A673 (cell line): ENCODE measurements at regions not wholly inside any gene's neighbourhood (a gene's known extent, or its start where the extent isn't known, plus 50 kb on each side); places are given as distances from the start of the nearest gene placed in this dataset.

Source experiments
- BruUV-seq: library from RNA; stranded (reverse); fragments of 400-500 nt; replicated peaks from 2 replicates; lab custom pipeline; 2021; lab: Mats Ljungman, UMichigan
- CTCF ChIA-PET: fragments of 300-600 bp; sonication (Branson Sonifier 250); formaldehyde crosslinking; loops from one replicate; lab custom pipeline; 2022; ENCODE audit warnings: antibody characterized with exemption; lab: Charles Lee
- POLR2A ChIA-PET: fragments of 300-600 bp; sonication (Branson Sonifier 250); formaldehyde crosslinking; loops from one replicate; lab custom pipeline; 2022; ENCODE audit warnings: antibody characterized with exemption; ENCODE audit not compliant: low non-redundant PET; lab: Charles Lee
- DNase-seq: peaks from one replicate; pipeline ENCODE4 v3.0.0-alpha.2; 2015; ENCODE audit warnings: low spot score
- H3K27ac ChIP-seq: fragments of 200-600 bp; sonication (generic); 2 replicates; pipeline ENCODE4 v1.5.1; 2016; ENCODE audit warnings: mixed run types, low read depth, mild to moderate bottlenecking, mixed read lengths, antibody characterized with exemption, low read length; ENCODE audit not compliant: poor library complexity, severe bottlenecking
- H3K27me3 ChIP-seq: fragments of 200-600 bp; sonication (generic); replicated peaks from 2 replicates; pipeline ENCODE4 v1.6.1; 2017; ENCODE audit warnings: mixed run types, low read depth, mild to moderate bottlenecking, mixed read lengths, antibody characterized with exemption, low read length; ENCODE audit not compliant: insufficient read depth, poor library complexity
- H3K36me3 ChIP-seq: fragments of 200-600 bp; sonication (generic); 2 replicates; pipeline ENCODE4 v1.6.1; 2016; ENCODE audit warnings: mixed run types, mild to moderate bottlenecking, mixed read lengths, antibody characterized with exemption, low read length; ENCODE audit not compliant: insufficient read depth, poor library complexity, severe bottlenecking
- H3K4me1 ChIP-seq: fragments of 200-600 bp; sonication (generic); 2 replicates; pipeline ENCODE4 v1.6.1; 2017; ENCODE audit warnings: mixed run types, mild to moderate bottlenecking, mixed read lengths, antibody characterized with exemption, low read length; ENCODE audit not compliant: insufficient read depth, poor library complexity, severe bottlenecking
- H3K4me3 ChIP-seq: fragments of 200-600 bp; sonication (generic); 2 replicates; pipeline ENCODE4 v1.5.1; 2016; ENCODE audit warnings: low read depth, mixed run types, mild to moderate bottlenecking, mixed read lengths, low read length; ENCODE audit not compliant: poor library complexity, severe bottlenecking
- H3K9me3 ChIP-seq: fragments of 200-600 bp; sonication (generic); 2 replicates; pipeline ENCODE4 v1.6.1; 2016; ENCODE audit warnings: mixed run types, low read depth, mild to moderate bottlenecking, mixed read lengths, antibody characterized with exemption, low read length; ENCODE audit not compliant: poor library complexity, severe bottlenecking
- EZH2 ChIP-seq: fragments of 200-600 bp; sonication (generic); IDR thresholded peaks from 2 replicates; pipeline ENCODE4 v1.6.1; 2017; ENCODE audit warnings: borderline replicate concordance, low read depth, mild to moderate bottlenecking, mixed read lengths, antibody characterized with exemption, low read length; ENCODE audit not compliant: poor library complexity, severe bottlenecking
- intact Hi-C: fragments of 100-400 bp; cut with micrococcal nuclease; formaldehyde crosslinking; loops from one replicate; pipeline ENCODE4 v1.10.0; 2022; ENCODE audit not compliant: unreplicated experiment
- TF ChIP-seq, protein P1 (sequence below): fragments of 300-800, 200-600 bp; sonication (generic); conservative IDR thresholded peaks from 2 replicates; pipeline ENCODE4 v1.5.1; 2017; ENCODE audit warnings: low read depth, mild to moderate bottlenecking, antibody characterized with exemption, low read length, moderate library complexity, mixed read lengths

DNA sequence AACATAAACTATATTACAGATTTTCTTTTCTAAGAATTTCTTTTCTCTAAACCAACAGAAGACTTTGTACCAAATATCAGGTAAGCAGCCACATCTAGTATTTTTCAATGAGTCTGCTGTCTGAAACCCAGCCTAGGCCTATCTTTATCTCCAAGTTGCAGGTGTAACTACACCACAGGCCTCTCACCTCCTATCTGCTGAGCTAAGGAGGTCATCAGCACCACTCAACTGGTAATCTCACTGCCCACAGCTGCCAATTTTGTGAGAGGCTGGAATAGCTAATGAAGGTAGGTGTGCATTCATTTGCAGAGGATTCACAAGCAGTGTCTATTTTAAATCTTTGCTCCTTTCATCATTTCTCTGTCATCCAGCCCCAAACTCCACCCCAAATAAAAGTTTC is 584.8 kb downstream of the HDGFL1 start:
- ChIA-PET CTCF (no interaction called here), POLR2A (no interaction called here)
- intact Hi-C loops: no loop called here
- DNase-seq: no peak
- Histone ChIP-seq H3K27ac (no peak overlapping the region), H3K9me3 (no peaks in the 10 kb centered on the region), H3K36me3 (no peaks in the 10 kb centered on the region), H3K27me3 (no peaks in the 10 kb centered on the region), H3K4me3 (no peak overlapping the region), H3K4me1 (no peaks in the 10 kb centered on the region)
- TF ChIP-seq, protein P1, sequence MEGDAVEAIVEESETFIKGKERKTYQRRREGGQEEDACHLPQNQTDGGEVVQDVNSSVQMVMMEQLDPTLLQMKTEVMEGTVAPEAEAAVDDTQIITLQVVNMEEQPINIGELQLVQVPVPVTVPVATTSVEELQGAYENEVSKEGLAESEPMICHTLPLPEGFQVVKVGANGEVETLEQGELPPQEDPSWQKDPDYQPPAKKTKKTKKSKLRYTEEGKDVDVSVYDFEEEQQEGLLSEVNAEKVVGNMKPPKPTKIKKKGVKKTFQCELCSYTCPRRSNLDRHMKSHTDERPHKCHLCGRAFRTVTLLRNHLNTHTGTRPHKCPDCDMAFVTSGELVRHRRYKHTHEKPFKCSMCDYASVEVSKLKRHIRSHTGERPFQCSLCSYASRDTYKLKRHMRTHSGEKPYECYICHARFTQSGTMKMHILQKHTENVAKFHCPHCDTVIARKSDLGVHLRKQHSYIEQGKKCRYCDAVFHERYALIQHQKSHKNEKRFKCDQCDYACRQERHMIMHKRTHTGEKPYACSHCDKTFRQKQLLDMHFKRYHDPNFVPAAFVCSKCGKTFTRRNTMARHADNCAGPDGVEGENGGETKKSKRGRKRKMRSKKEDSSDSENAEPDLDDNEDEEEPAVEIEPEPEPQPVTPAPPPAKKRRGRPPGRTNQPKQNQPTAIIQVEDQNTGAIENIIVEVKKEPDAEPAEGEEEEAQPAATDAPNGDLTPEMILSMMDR: no peak
- no peak for TF ChIP-seq EZH2
- no TSS peak for BruUV-seq

DNA sequence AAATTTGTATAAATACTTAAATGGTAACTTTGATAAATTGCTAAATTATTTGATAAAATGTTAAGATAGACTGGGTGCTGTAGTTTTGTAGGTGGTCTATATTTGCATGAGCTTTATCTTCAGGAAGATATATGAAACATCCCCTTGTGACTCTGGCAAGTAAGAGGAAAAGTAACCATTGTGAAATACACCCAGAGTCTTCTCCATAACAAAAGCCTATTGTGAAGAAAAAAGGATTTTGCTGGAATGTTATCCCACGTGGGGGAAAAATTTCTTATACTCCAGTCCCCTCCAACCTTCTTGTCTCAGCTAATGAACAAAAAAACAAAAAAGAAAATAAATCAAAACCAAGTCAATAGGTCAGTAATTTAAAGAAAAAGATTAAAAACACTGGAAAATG is 600.7 kb downstream of the HDGFL1 start:
- BruUV-seq: no TSS peak
- TF ChIP-seq EZH2: no peak
- DNase-seq: no peak
- no peaks in the 10 kb centered on the region for H3K27me3 ChIP-seq
- H3K27ac ChIP-seq: no peak overlapping the region
- POLR2A ChIA-PET: no interaction called here
- peaks cover 10% of the 10 kb centered on the region for H3K9me3 ChIP-seq
- intact Hi-C loops: no loop called here
- no peak overlapping the region for H3K4me3 ChIP-seq
- no peaks in the 10 kb centered on the region for H3K36me3 ChIP-seq
- H3K4me1 ChIP-seq: peaks cover 5% of the 10 kb centered on the region
- CTCF ChIA-PET: no interaction called here

DNA sequence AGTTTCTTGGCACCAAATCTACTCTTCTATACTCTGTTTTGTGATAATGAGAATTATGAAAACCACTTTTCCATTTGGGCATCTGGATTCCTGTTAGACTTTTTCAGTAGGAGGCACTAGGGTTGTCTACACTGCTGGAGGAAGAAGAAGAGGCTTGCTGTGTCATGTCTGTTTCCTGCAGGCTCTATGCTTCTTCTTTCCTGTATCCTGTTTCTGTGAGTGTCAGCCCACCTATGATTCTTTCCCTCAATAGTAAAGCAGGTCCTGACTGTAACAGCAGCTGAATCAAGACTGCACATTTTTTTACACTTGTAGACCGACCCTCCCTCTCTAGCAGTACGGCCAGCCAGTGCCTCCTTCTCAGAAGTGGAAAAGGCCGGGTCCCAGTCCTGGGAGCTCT is 603.9 kb downstream of the HDGFL1 start:
- TF ChIP-seq, protein P1: no peak
- no peak for TF ChIP-seq EZH2
- ChIA-PET POLR2A (no interaction called here), CTCF (no interaction called here)
- Histone ChIP-seq H3K27ac (no peak overlapping the region), H3K9me3 (peaks cover 10% of the 10 kb centered on the region), H3K27me3 (no peaks in the 10 kb centered on the region), H3K4me1 (peaks cover 15% of the 10 kb centered on the region), H3K36me3 (no peaks in the 10 kb centered on the region), H3K4me3 (no peak overlapping the region)
- BruUV-seq: no TSS peak
- no peak for DNase-seq
- intact Hi-C loops: no loop called here

DNA sequence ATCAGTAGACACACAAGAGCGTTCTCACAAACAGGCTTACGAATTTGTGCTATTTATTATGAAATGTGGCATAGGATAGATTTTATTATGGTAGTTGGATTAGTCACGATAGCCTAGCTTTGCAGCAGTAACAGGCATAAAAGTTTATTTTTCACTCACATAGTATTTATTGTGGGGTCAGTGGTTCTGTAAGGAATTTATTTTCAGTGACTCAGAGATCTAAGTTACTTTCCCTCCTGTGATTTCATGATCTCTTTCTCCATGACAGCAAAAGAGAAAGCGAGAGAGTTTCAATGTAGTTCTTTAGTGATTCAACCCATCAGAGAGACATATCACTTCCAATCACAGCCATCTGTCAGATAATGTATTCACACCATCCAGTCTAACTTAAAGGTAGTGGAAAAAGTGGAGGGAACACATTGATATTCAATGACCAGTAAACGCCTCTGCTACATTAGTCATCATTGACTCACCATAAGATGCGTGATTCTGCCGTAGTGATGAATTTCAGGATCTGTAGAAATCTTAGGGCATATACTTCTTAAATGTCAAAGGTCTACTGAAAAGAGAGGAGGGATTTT is 605.5 kb downstream of the HDGFL1 start:
- intact Hi-C loops: no loop called here
- Histone ChIP-seq H3K27me3 (no peaks in the 10 kb centered on the region), H3K9me3 (peaks cover 10% of the 10 kb centered on the region), H3K4me3 (no peak overlapping the region), H3K4me1 (peaks cover 25% of the 10 kb centered on the region), H3K36me3 (no peaks in the 10 kb centered on the region), H3K27ac (no peak overlapping the region)
- BruUV-seq: no TSS peak
- ChIA-PET POLR2A (no interaction called here), CTCF (no interaction called here)
- TF ChIP-seq, protein P1: no peak
- no peak for TF ChIP-seq EZH2
- peak; percentile 42 for DNase-seq
